Testis (tissue), 2 donors: ENCODE measurements at regions not wholly inside any gene's neighbourhood (a gene's known extent, or its start where the extent isn't known, plus 50 kb on each side); places are given as distances from the start of the nearest gene placed in this dataset.

Source experiments
- DNase-seq: peaks from one replicate; pipeline ENCODE4 v3.0.0-alpha.2; 2019
- H3K27ac ChIP-seq, 2 donors: fragments of 200-600 bp; sonication (generic); one replicate each; pipeline ENCODE4 v1.5.1; 2019
- H3K27me3 ChIP-seq: fragments of 200-600 bp; sonication (generic); one replicate; pipeline ENCODE4 v1.5.1; 2019
- H3K36me3 ChIP-seq: fragments of 200-600 bp; sonication (generic); one replicate; pipeline ENCODE4 v1.5.1; 2017; ENCODE audit warnings: low read depth; ENCODE audit errors: missing control alignments
- H3K4me1 ChIP-seq: fragments of 200-600 bp; sonication (generic); one replicate; pipeline ENCODE4 v1.5.1; 2019
- H3K4me3 ChIP-seq, 2 donors: fragments of 200-600 bp; sonication (generic); one replicate each; pipeline ENCODE4 v1.5.1; 2017 to 2019
- H3K9me3 ChIP-seq: fragments of 200-600 bp; sonication (generic); one replicate; pipeline ENCODE4 v1.5.1; 2017
- POLR2A ChIP-seq: fragments of 450-650 bp; IDR thresholded peaks from one replicate; pipeline ENCODE4 v1.6.1; 2017; ENCODE audit warnings: antibody characterized with exemption, mild to moderate bottlenecking, moderate library complexity
- WGBS, 2 donors: methylation state at CpG; one replicate each; pipeline ENCODE4 v1.1.5; 2018; 5-methylcytosine and 5-hydroxymethylcytosine counted together
- intact Hi-C: fragments of 100-400 bp; cut with DNase I; formaldehyde crosslinking; loops from one replicate; pipeline ENCODE4 v1.15.1; 2023; ENCODE audit warnings: low total_unique reads
- TF ChIP-seq, protein P1 (sequence below), 3 experiments: fragments of 450-650 bp in 2 of 3; fragments of 200-600 bp in 1 of 3; sonication (generic) in 1 of 3; IDR thresholded peaks; one replicate each; pipeline ENCODE4 v1.5.1; 2016 to 2019; ENCODE audit warnings: antibody characterized with exemption in 3 of 3, mild to moderate bottlenecking in 2 of 3, moderate library complexity in 1 of 3

DNA sequence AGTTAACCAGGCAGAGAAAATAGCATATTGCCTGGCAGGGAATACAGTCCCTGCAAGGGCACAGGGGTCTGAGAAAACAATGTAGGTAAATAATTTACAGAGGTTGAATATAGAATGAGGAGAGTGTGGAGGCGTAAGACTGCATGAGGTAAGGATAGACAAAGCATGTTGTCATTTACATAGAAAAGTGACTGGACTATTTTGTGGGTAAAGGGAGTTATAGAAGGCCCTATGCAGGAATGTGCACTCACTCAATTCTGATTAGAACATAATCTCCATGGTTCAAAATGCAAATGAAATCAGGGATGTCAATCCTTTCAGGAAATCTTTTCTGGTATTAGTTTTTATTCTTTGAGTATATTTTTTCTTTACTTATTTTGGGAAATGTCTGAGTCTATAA is 285.7 kb upstream of the SALL1 start:
- Histone ChIP-seq H3K9me3 (no peaks in the 10 kb centered on the region), H3K27ac (no peak overlapping the region), H3K27me3 (no peaks in the 10 kb centered on the region), H3K4me3 (no peak overlapping the region), H3K4me1 (no peaks in the 10 kb centered on the region), H3K36me3 (no peaks in the 10 kb centered on the region)
- intact Hi-C loops = no loop called here
- WGBS, 2 donors = 89 to 94% methylated on average over 1 of the region's 1 CpG
- TF ChIP-seq, protein P1, sequence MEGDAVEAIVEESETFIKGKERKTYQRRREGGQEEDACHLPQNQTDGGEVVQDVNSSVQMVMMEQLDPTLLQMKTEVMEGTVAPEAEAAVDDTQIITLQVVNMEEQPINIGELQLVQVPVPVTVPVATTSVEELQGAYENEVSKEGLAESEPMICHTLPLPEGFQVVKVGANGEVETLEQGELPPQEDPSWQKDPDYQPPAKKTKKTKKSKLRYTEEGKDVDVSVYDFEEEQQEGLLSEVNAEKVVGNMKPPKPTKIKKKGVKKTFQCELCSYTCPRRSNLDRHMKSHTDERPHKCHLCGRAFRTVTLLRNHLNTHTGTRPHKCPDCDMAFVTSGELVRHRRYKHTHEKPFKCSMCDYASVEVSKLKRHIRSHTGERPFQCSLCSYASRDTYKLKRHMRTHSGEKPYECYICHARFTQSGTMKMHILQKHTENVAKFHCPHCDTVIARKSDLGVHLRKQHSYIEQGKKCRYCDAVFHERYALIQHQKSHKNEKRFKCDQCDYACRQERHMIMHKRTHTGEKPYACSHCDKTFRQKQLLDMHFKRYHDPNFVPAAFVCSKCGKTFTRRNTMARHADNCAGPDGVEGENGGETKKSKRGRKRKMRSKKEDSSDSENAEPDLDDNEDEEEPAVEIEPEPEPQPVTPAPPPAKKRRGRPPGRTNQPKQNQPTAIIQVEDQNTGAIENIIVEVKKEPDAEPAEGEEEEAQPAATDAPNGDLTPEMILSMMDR (IDR thresholded peaks at IDR 0.05) = no peak
- TF ChIP-seq POLR2A = no peak
- no peak for DNase-seq

DNA sequence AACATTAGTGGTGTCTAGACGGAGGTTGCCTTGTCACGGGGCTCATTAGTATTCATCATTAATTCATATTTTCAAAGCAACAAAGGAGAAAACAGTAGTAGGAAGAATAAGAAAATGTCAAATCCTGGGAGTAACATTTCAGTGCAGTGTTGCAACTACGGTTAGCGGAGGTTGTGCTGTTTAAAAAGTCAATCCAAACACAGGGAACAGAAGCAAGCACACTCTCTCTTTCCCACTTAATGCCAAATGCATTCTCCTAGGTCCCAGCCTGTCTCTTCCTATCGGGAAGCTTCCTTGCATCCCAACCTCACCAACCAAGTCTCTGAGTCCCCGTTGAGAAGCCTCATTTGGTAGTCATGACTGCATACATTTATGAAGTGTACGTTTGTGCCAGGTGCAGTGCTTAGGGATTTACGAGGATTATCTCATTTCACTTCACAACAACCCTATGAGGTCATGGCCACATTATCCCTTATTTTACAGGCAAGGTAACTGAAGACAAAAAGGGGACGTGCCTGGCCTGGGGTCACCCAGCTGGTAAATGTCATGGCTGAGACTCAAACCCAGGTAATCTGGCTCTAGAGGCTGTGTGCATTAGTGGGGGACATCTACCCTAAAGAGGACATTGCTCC is 283.6 kb upstream of the SALL1 start:
- intact Hi-C loops = no loop called here
- Histone ChIP-seq H3K27ac (no peak overlapping the region), H3K27me3 (no peaks in the 10 kb centered on the region), H3K9me3 (no peaks in the 10 kb centered on the region), H3K4me3 (no peak overlapping the region), H3K36me3 (no peaks in the 10 kb centered on the region), H3K4me1 (no peaks in the 10 kb centered on the region)
- TF ChIP-seq, protein P1 (IDR thresholded peaks at IDR 0.05) = no peak
- no peak for TF ChIP-seq POLR2A
- DNase-seq = no peak
- 67% methylated on average over 9 of the region's 9 CpGs for WGBS, 2 donors

DNA sequence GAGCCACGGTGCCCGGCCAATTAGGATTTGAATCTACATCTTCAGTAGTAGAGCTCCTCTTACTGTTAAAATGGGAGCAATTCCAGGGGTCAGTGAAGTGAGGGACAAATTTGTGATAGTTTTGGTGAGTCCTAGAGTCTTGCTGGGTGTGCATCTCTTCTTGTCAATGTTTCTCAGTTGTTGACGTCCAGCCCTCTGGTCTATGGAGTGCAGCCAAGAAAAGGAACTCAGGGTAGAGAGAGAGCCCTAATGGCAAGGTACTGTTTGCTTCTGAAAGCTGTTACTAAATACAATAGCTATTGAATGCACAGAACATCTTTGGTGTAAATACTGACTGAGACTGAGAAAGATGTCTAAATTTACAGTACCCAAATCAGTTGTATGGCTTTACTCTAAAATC is 282.5 kb upstream of the SALL1 start:
- WGBS, 2 donors = 47 to 51% methylated on average over 3 of the region's 3 CpGs
- H3K4me1 ChIP-seq = no peaks in the 10 kb centered on the region
- no peaks in the 10 kb centered on the region for H3K36me3 ChIP-seq
- no peak overlapping the region for H3K27ac ChIP-seq
- H3K27me3 ChIP-seq = no peaks in the 10 kb centered on the region
- no peak for DNase-seq
- intact Hi-C loops = no loop called here
- no peaks in the 10 kb centered on the region for H3K9me3 ChIP-seq
- H3K4me3 ChIP-seq = no peak overlapping the region
- TF ChIP-seq POLR2A = no peak
- TF ChIP-seq, protein P1 (IDR thresholded peaks at IDR 0.05) = no peak

DNA sequence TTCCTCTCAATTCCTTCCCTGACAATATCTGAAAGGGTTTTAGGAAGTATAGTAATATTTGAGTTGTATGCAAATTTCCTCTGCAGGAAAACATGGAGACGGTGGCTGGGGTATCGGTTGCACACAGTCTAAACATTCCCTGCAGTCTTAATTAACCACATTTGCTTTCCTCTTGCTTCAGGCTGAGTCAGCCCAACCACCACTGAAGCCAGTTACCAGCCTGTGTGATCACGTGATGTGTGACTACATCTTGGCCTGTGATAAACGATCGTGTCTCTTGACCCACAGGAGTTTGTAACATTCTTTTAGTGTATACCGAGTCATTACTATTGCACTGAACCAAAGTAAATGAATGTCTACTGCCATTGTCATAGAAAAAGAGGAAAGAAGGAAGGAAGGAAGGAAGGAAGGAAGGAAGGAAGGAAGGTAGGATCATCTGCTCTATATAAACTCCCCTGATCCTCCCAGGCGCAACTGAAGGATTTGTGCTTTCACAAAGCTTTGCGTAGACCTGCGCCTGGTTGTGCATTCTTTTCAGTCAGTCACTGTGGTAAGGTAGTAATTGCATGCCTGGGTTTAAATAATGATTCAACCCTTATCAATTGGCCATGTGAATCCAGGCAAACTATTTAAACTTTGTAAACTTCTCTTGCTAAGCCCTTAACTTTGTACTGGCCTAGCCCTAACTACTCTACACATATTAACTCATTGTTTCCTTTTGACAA is 280.6 kb upstream of the SALL1 start:
- no peak for DNase-seq
- Histone ChIP-seq H3K4me3 (no peak overlapping the region), H3K9me3 (no peaks in the 10 kb centered on the region), H3K36me3 (no peaks in the 10 kb centered on the region), H3K27ac (no peak overlapping the region), H3K4me1 (no peaks in the 10 kb centered on the region), H3K27me3 (no peaks in the 10 kb centered on the region)
- 42 to 52% methylated on average over 9 of the region's 9 CpGs for WGBS, 2 donors
- no peak for TF ChIP-seq POLR2A
- TF ChIP-seq, protein P1 (IDR thresholded peaks at IDR 0.05) = no peak
- intact Hi-C loops = no loop called here
